Effector memory CD4-positive, alpha-beta T cell (primary cell): ENCODE measurements at regions not wholly inside any gene's neighbourhood (a gene's known extent, or its start where the extent isn't known, plus 50 kb on each side); places are given as distances from the start of the nearest gene placed in this dataset.

Experiments
- DNase-seq, 3 donors: peaks; one replicate each; pipeline ENCODE4 v3.0.0-alpha.2; 2020
- H3K27ac ChIP-seq: 2 replicates; pipeline ENCODE4 v1.7.0; 2013; ENCODE audit warnings: mild to moderate bottlenecking, low read length, moderate library complexity; ENCODE audit not compliant: insufficient read depth, poor library complexity, severe bottlenecking
- H3K27me3 ChIP-seq: replicated peaks from 2 replicates; pipeline ENCODE4 v1.7.0; 2013; ENCODE audit warnings: mild to moderate bottlenecking, low read length; ENCODE audit not compliant: insufficient read depth, control insufficient read depth, poor library complexity, severe bottlenecking
- H3K36me3 ChIP-seq: 2 replicates; pipeline ENCODE4 v1.7.0; 2013; ENCODE audit warnings: mild to moderate bottlenecking, low read length, moderate library complexity; ENCODE audit not compliant: control insufficient read depth, insufficient read depth
- H3K4me1 ChIP-seq: 2 replicates; pipeline ENCODE4 v1.7.0; 2013; ENCODE audit warnings: low read length, mild to moderate bottlenecking; ENCODE audit not compliant: control insufficient read depth, insufficient read depth, poor library complexity, severe bottlenecking
- H3K4me3 ChIP-seq: 2 replicates; pipeline ENCODE4 v1.7.0; 2013; ENCODE audit warnings: low read length, low read depth, mild to moderate bottlenecking; ENCODE audit not compliant: insufficient read depth, poor library complexity, severe bottlenecking
- H3K9me3 ChIP-seq: 2 replicates; pipeline ENCODE4 v1.7.0; 2013; ENCODE audit warnings: mild to moderate bottlenecking, low read length, moderate library complexity; ENCODE audit not compliant: control insufficient read depth

DNA sequence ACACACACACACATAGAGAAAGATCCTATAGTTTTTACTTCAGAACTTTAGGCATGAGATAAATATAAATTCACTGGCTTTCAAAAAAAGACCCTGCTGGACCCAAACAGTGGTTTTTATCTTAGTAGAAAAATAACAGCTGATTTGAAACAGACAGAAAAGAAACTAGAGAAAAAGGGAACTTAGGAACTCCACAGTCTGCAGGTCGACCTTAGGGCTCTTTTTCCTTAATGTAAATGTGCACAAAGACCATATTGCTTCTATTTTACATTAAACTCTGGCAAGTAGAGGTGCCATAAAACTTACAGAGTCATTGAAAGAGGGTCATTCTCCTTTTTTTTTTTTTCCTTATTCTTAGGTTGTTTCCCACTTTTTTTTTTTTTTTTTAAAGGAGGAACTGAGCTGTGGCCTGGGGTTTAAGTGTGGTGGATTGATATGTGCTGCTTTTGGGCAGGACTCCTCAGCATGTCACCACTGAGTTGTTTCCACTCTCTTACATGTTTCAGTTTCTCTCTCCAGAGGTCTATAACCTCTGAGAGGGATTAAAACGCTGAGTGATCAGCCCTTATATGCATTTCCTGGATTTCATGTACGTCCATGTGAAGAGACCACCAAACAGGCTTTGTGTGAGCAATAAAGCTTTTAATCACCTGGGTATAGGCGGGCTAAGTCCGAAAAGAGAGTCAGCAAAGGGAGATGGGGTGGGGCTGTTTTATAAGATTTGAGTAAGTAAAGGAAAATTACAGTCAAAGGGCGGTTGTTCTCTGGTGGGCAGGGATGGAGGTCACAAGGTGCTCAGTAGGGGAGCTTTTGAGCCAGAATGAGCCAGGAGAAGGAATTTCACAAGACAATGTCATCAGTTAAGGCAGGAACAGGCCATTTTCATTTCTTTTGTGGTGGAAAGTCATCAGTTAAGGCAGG, 70.8 kb upstream of the PACRGL start:
- no peak for DNase-seq
- Histone ChIP-seq H3K4me1 (no peaks in the 10 kb centered on the region), H3K9me3 (no peaks in the 10 kb centered on the region), H3K4me3 (no peak overlapping the region), H3K27me3 (no peaks in the 10 kb centered on the region), H3K27ac (no peak overlapping the region), H3K36me3 (no peaks in the 10 kb centered on the region)

DNA sequence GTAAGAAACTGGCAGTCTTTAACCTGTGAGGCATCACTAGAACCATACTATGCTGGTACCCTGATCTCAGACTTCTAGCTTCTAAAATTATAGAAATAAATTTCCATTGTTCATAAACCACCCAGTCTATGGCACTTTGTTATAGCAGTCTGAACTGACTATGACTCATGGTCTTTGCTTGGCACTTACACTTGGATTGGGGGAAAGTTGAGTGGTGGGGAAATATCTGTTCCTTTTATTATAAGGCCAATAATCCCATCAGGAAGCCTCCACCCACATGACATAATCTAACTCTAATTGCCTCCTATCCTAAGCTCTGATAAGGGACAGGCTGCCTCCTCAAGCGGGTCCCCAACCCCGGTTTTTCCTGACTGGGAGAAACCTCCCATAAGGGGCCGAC, 61.4 kb upstream of the PACRGL start:
- H3K27ac ChIP-seq = no peak overlapping the region
- DNase-seq = no peak
- H3K4me3 ChIP-seq = no peak overlapping the region
- H3K36me3 ChIP-seq = no peaks in the 10 kb centered on the region
- H3K4me1 ChIP-seq = no peaks in the 10 kb centered on the region
- H3K27me3 ChIP-seq = no peaks in the 10 kb centered on the region
- H3K9me3 ChIP-seq = no peaks in the 10 kb centered on the region

DNA sequence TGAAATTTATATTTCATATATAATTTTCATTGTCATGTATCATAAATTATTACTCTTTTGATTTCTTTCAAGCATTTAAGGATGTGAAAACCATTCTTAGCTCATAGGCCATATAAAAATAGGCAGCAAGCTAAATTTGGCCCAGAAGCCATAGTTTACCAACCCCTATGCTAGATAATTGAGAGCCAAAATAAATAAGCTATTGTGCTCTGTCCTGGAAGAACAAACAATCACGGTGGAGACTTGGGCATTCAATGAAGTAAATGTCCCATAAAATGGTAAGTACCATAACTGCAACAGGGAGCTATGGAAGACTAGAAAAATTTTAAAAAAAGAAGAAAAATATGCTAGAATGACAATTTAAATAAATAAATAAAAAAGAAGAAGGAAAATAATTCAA, 60.9 kb upstream of the PACRGL start:
- Histone ChIP-seq H3K4me1 (no peaks in the 10 kb centered on the region), H3K27me3 (no peaks in the 10 kb centered on the region), H3K4me3 (no peak overlapping the region), H3K9me3 (no peaks in the 10 kb centered on the region), H3K27ac (no peak overlapping the region), H3K36me3 (no peaks in the 10 kb centered on the region)
- DNase-seq = no peak

DNA sequence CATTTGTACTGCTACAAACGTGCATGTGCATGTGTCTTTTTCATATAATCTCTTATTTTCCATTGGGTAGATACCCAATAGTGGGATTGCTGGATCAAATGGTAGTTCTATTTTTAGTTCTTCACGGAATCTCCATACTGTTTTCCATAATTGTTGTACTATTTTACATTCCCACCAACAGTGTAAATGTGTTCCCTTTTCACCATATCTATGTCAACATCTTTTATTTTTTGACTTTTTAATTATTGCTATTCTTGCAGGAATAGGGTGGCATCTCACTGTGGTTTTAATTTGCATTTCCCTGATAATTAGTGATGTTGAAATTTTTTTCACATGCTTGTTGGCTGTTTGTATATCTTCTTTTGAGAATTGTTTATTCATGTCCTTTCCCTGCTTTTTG, 59.3 kb upstream of the PACRGL start:
- H3K4me1 ChIP-seq = no peaks in the 10 kb centered on the region
- H3K27me3 ChIP-seq = no peaks in the 10 kb centered on the region
- no peak overlapping the region for H3K27ac ChIP-seq
- H3K36me3 ChIP-seq = no peaks in the 10 kb centered on the region
- no peaks in the 10 kb centered on the region for H3K9me3 ChIP-seq
- DNase-seq = no peak
- no peak overlapping the region for H3K4me3 ChIP-seq

DNA sequence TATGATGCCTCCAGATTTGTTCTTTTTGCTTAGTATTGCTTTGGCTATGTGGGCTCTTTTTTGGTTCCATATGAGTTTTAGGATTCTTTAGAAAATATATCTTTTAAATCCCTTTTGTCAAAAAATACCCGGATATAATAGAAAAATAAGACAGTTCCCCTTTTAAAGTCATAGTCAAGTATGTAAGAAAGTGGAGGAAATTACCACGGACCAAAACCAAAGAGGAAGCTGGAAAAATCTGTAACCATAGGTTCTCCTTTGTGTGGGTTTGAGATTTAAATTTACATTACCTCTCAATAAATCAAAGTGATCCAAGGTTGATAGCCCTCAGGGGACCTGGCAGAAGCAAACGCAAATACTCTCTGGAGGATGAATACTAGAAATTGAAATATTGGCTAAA, 58.3 kb upstream of the PACRGL start:
- no peaks in the 10 kb centered on the region for H3K27me3 ChIP-seq
- H3K4me1 ChIP-seq = no peaks in the 10 kb centered on the region
- H3K4me3 ChIP-seq = no peak overlapping the region
- H3K27ac ChIP-seq = no peak overlapping the region
- DNase-seq = no peak
- no peaks in the 10 kb centered on the region for H3K36me3 ChIP-seq
- no peaks in the 10 kb centered on the region for H3K9me3 ChIP-seq

DNA sequence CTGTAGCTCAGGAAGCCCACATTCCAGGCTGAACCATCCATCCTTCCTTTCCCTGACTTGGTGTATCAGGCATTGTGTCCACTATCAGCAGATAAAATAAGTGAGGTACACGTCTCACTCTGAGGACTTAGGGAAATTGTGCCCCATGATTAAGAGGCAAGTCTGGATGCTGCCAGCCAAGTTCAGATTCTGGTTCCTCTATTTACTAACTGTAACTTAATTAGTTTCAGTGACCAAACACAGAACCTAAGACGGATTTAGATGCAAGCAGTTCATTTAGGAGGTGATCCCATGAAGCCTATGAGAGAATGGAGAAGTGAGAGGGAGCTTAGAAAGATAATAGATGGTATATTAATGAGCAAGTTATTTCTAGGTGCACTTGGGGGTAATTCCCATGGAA, 56.6 kb upstream of the PACRGL start:
- no peak overlapping the region for H3K4me3 ChIP-seq
- no peaks in the 10 kb centered on the region for H3K27me3 ChIP-seq
- no peaks in the 10 kb centered on the region for H3K9me3 ChIP-seq
- no peak for DNase-seq
- H3K36me3 ChIP-seq = no peaks in the 10 kb centered on the region
- H3K4me1 ChIP-seq = no peaks in the 10 kb centered on the region
- no peak overlapping the region for H3K27ac ChIP-seq

DNA sequence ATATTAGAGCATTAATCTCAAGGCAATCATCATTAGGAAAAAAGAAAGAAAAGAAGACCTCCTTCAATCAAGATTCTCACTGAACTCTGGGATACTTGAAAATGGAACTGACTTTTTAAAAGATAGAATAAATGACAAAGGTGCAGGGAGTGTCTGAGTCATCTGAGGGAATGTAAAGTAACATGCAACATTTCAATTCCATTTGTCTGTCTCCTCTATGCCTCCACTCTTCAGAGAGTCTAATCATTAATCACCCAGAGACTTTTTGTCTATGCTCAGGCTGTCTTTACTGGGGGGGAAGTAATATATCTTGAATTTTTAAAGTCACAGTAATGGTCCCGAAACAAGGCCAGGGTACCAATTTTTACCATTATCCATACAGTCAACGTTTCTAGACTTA, 55.0 kb upstream of the PACRGL start:
- Histone ChIP-seq H3K27ac (no peak overlapping the region), H3K9me3 (no peaks in the 10 kb centered on the region), H3K4me3 (no peak overlapping the region), H3K27me3 (no peaks in the 10 kb centered on the region), H3K36me3 (no peaks in the 10 kb centered on the region), H3K4me1 (no peaks in the 10 kb centered on the region)
- DNase-seq = no peak

DNA sequence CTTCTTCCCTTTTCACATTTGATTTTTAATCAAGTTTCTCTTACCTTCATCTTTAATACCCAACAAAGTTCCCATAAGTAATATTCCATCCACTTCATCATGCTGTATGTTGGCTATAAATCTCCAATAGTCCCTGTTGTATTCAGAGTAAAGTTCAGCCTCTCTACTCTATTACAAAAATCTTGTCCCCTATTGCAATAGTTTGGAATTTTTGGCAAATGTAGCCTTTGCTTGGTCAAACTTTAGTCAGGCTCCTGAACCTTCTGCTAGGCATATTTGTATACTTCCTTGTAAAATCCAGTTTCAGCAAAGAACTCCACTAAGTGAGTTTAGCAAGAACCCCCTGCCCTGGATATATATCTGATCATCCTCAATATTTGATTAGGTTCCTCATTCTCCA, 54.0 kb upstream of the PACRGL start:
- H3K4me3 ChIP-seq = no peak overlapping the region
- no peaks in the 10 kb centered on the region for H3K36me3 ChIP-seq
- H3K9me3 ChIP-seq = no peaks in the 10 kb centered on the region
- no peaks in the 10 kb centered on the region for H3K4me1 ChIP-seq
- H3K27me3 ChIP-seq = no peaks in the 10 kb centered on the region
- no peak for DNase-seq
- H3K27ac ChIP-seq = no peak overlapping the region
